NCI-H187 treated with DMSO at 0.1 percent for 48 hours (cell line): ENCODE measurements at regions not wholly inside any gene's neighbourhood (a gene's known extent, or its start where the extent isn't known, plus 50 kb on each side); places are given as distances from the start of the nearest gene placed in this dataset.

Source experiments
- DNase-seq: peaks from one replicate; lab custom pipeline; 2025; lab: John Stamatoyannopoulos, UW

DNA sequence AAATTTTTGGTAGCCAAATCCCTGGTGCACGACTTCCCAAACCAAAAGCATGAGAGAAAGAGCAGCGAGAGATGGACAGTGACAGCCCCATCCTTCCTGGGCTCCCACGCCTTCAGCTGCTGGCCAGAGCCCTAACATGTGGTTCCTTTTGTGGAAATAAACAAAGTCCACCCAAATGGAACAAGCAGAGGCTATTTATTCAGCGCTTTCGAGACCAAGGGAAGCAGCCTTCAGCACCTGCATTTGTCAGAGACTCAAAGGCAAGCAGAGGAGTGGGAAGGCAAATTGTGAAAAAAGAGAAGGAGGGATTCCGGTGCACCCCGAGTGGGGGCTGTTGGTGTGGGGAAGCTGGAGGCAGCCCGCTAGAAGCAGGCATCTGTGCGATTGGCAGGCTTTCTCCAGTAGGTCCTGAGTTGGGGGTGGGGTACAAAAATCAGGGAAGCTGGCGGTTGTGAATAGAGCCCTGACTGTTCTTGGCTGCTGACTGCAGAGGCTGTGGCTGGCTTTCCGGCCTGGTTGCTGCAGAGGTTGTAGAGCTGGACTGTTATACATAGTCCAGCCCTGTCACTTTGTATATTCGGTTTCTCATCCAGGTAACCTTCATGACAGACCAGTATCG, 427.2 kb downstream of the OCA2 start:
- DNase-seq, result no peak

DNA sequence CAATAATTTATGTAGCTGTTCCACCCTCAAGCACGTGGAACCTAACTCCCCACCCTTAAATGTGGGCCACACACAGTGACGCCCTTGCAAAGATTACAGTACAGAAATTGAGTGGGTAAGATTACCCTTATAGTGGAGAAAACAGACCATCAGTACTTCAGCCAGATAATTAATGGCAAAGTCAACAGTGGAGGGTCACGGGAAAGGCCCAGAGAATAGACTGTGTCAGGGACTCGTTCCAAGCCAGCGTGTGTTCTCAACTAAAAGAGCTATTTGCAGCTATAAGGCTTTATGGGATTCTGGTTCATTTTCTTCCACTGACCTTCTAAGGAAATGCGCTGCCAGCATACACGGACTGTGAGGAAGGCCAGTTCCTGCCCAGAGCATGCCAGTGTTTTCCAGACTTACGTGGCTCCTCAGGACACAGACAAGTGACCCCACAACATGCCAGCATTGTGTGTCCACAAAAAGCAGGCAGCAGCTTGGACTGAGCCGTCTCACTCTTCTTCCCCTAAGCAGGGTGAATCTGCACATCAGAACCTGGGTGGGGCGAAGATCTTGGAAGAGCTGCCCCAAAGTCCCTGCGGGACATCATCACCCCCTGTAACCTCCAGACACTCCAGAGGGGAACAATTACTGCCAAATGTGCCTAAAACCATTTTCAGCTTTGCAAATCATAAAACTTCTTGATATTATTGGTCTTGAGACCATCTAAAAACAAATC, 428.5 kb downstream of the OCA2 start:
- no peak for DNase-seq

- no peak for DNase-seq
Observed at GRCh38 chr15:27669641-27670040, 429.5 kb downstream of the OCA2 start.

DNA sequence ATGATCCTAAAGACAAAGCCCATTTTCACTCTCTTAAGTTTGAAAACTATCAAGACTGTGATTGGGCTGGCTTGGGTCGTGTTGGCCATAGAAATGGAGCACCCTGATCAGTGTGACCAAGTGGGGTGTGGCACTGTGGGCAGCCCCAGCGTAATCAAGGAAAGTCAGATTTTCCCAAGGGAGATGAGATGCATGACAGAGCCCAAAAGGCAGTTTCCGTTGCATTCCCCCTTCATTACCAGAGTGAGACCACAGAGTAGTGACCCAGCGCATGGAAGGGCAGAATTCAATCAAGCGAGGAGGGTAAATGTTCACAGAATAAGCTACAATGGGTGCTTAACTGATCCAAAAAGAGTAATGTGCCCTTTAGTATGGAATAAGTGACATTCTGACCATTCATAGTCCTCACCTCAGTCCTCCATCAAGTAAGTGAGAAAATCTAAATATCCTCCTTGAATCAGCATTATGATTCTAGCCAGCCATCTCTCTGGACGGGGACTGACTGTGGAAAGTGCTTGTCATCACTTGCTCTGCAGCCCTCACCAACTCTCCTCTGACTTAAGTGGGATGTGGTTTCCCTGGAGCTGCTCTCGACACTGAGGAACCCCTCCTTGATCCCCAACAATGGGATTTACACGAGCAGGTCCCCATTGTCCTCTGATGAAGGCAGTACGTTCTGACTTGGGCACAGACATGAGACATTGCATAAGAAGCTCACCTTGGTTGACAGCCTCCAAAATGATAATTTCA, 430.5 kb downstream of the OCA2 start:
- no peak for DNase-seq

- DNase-seq, result no peak
Observed at GRCh38 chr15:27665002-27665401, 434.1 kb downstream of the OCA2 start.

GRCh38 chr15:27662892-27663291, 436.2 kb downstream of the OCA2 start:
- DNase-seq, result no peak

DNA sequence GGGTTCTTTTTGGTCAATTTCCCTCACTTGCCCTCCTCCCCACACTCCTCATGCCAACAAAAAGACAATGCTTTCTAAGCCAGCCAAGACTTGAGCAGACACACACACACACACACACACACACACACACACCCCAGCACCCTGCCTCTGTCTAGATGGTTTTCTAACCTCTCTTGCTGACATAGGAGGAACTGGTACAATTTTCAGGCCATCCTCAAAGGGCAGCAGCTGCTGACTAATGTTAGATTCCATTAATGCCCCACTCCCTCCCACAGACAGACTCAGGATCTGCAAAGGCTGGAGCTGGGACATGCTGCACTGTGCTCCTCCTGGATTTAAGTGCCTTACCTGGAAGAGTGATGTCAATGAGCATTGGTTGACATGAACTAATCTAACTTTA, 438.4 kb downstream of the OCA2 start:
- DNase-seq, result no peak

DNA sequence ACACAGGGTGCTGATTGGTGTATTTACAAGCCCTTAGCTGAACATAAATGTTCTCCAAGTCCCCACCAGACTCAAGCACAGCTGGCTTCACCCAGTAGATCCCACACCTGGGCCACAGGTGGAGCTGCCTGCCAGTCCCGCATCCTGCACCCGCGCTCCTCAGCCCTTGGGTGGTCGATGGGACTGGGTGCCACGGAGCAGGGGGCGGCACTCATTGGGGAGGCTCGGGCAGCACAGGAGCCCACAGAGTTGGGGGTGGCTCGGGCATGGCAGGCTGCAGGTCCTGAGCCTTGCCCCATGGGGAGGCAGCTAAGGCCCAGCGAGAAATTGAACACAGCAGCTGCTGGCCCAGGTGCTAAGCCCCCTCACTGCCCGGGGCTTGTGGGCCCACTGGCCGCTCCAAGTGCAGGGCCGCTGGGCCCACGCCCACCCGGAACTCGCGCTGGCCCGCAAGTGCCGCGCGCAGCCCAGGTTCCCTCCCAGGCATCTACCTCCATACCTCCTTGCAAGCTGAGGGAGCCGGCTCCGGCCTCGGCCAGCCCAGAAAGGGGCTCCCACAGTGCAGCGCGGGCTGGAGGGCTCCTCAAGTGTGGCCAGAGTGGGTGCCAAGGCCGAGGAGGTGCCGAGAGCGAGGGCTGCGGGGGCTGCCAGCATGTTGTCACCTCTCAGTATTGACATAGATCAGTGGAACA, 442.7 kb downstream of the OCA2 start:
- DNase-seq, result no peak

- DNase-seq, result no peak
Observed at GRCh38 chr15:27655056-27655455, 444.1 kb downstream of the OCA2 start.

GRCh38 chr15:27650244-27650643, 448.9 kb downstream of the OCA2 start:
- no peak for DNase-seq

- no peak for DNase-seq
Observed at GRCh38 chr15:27648359-27648758, 450.8 kb downstream of the OCA2 start.

- DNase-seq, result no peak
Observed at GRCh38 chr15:27646531-27646930, 452.6 kb downstream of the OCA2 start.

DNA sequence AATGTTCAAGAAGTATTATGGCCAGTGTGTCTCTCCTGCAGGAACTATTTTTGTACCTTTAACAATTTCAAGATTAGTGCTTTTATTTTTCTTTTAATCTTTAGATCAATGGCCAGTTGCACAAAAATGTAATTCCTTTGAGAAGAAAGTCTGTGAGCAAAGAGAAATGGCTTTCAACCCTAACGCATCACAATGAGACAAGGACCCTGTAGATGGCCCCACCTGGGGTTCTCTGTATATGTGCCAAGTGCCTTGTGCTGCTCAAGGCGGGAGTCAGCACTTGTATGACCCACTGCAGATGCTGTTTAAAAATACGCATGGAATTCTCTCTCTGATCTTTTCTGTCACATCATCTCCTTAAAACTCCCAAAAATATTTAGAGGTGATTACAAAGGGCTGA, 453.4 kb downstream of the OCA2 start:
- DNase-seq, result no peak

- no peak for DNase-seq
Observed at GRCh38 chr15:27642981-27643380, 456.1 kb downstream of the OCA2 start.

DNA sequence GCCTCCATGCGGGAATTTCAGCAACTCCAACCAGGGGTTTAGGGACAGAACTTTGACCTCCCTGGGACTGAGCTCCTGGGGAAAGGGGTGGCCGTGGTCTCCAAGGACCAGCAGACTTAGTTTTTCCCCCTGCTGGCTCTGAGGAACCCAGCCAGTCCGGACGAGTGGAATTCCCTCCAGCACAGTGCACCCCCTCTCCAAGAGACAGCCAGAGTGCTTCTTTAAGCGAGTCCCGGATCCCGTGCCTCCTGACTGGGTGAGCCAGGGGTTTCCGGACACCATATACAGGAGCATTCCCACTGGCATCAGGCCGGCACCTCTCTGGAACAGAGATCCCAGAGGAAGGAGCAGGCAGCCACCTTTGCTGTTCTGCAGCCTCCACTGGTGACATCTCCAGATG, 459.5 kb downstream of the OCA2 start:
- no peak for DNase-seq

GRCh38 chr15:27638958-27639357, 460.2 kb downstream of the OCA2 start:
- DNase-seq, result no peak

DNA sequence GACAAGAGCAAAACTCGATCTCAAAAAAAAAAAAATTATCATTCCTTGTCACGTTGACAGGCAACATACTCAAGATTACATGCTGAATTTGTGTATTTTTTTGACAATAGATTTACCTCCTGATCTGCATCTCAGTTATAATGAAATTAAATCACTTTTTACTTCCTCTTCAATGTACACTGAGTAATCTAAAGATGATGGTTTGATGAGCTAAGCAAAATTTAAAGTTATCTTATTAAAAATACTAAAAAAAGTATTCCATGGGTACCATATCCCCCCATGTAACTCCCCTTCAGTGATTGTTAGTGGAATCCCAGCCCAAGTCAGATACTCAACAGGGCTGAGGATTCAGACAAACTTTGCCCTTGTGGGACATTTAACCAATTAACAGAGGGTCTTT, 463.2 kb downstream of the OCA2 start:
- no peak for DNase-seq

- no peak for DNase-seq
Observed at GRCh38 chr15:27628486-27628885, 470.6 kb downstream of the OCA2 start.

DNA sequence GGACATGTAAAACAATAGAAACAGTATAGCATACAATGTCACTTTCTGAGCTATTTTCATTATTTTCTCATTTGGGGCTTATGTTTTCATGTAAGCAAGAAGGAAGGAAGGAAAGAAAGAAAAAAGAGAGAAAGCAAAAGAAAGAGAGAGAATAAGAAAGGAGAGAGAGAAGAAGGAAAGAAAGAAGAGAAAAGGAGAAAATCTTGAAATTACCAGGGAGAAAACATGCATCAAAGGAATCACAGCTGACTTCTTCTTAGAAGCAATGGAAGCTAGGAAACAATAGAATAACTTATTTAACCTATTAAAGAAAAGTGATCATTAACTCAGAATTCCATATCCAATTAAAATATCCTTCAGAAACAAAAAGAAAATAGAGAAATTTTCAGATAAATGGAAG, 471.5 kb downstream of the OCA2 start:
- DNase-seq, result no peak

GRCh38 chr15:27623560-27624305, 475.4 kb downstream of the OCA2 start:
- no peak for DNase-seq

- no peak for DNase-seq
Observed at GRCh38 chr15:27623149-27623548, 476.0 kb downstream of the OCA2 start.

GRCh38 chr15:27622371-27622770, 476.7 kb downstream of the OCA2 start:
- DNase-seq, result no peak
